DND-41 (cell line): ENCODE measurements at regions not wholly inside any gene's neighbourhood (a gene's known extent, or its start where the extent isn't known, plus 50 kb on each side); places are given as distances from the start of the nearest gene placed in this dataset.

Experiments used
- EZH2 ChIP-seq: IDR thresholded peaks from 3 replicates; pipeline ENCODE4 v1.6.1; 2012; ENCODE audit warnings: borderline replicate concordance, low read depth, mild to moderate bottlenecking, moderate library complexity, low read length, inconsistent platforms; ENCODE audit not compliant: severe bottlenecking
- TF ChIP-seq, protein P1 (sequence below): IDR thresholded peaks from 2 replicates; pipeline ENCODE4 v1.5.1; 2012; ENCODE audit warnings: borderline replicate concordance, low read length, moderate library complexity, mild to moderate bottlenecking; ENCODE audit not compliant: poor library complexity, severe bottlenecking; ENCODE audit errors: extremely low read depth

GRCh38 chr6:126890055-126890454 lies 228.4 kb upstream of the RSPO3 start:
- TF ChIP-seq, protein P1, sequence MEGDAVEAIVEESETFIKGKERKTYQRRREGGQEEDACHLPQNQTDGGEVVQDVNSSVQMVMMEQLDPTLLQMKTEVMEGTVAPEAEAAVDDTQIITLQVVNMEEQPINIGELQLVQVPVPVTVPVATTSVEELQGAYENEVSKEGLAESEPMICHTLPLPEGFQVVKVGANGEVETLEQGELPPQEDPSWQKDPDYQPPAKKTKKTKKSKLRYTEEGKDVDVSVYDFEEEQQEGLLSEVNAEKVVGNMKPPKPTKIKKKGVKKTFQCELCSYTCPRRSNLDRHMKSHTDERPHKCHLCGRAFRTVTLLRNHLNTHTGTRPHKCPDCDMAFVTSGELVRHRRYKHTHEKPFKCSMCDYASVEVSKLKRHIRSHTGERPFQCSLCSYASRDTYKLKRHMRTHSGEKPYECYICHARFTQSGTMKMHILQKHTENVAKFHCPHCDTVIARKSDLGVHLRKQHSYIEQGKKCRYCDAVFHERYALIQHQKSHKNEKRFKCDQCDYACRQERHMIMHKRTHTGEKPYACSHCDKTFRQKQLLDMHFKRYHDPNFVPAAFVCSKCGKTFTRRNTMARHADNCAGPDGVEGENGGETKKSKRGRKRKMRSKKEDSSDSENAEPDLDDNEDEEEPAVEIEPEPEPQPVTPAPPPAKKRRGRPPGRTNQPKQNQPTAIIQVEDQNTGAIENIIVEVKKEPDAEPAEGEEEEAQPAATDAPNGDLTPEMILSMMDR, result no peak
- TF ChIP-seq EZH2, result no peak
